ENCODE measurements at regions not wholly inside any gene's neighbourhood (a gene's known extent, or its start where the extent isn't known, plus 50 kb on each side); places are given as distances from the start of the nearest gene placed in this dataset.

- intact Hi-C loops (cut with micrococcal nuclease), result no loop called here
Measured at GRCh38 chr17:34122515-34122914, 132.6 kb upstream of the CCL2 start.

GRCh38 chr17:34125010-34125409, 130.1 kb upstream of the CCL2 start:
- intact Hi-C loops (cut with micrococcal nuclease), result no loop called here

- intact Hi-C loops (cut with micrococcal nuclease), result no loop called here
Measured at GRCh38 chr17:34125921-34126320, 129.2 kb upstream of the CCL2 start.

GRCh38 chr17:34126496-34126895, 128.6 kb upstream of the CCL2 start:
- intact Hi-C loops (cut with micrococcal nuclease), result no loop called here

- intact Hi-C loops (cut with micrococcal nuclease), result no loop called here
Measured at GRCh38 chr17:34126965-34127364, 128.1 kb upstream of the CCL2 start.

GRCh38 chr17:34130544-34130943, 124.5 kb upstream of the CCL2 start:
- intact Hi-C loops (cut with micrococcal nuclease), result no loop called here

- intact Hi-C loops (cut with micrococcal nuclease), result no loop called here
Measured at GRCh38 chr17:34131386-34131785, 123.7 kb upstream of the CCL2 start.

- intact Hi-C loops (cut with micrococcal nuclease), result no loop called here
Measured at GRCh38 chr17:34133350-34133749, 121.7 kb upstream of the CCL2 start.

GRCh38 chr17:34135841-34136240, 119.2 kb upstream of the CCL2 start:
- intact Hi-C loops (cut with micrococcal nuclease), result no loop called here

GRCh38 chr17:34140006-34140405, 115.1 kb upstream of the CCL2 start:
- intact Hi-C loops (cut with micrococcal nuclease), result no loop called here

GRCh38 chr17:34141590-34141989, 113.5 kb upstream of the CCL2 start:
- intact Hi-C loops (cut with micrococcal nuclease), result no loop called here

- intact Hi-C loops (cut with micrococcal nuclease), result no loop called here
Measured at GRCh38 chr17:34143430-34143829, 111.7 kb upstream of the CCL2 start.

GRCh38 chr17:34146440-34147043, 108.5 kb upstream of the CCL2 start:
- intact Hi-C loops (cut with micrococcal nuclease), result no loop called here

- intact Hi-C loops (cut with micrococcal nuclease), result no loop called here
Measured at GRCh38 chr17:34151102-34151501, 104.0 kb upstream of the CCL2 start.

GRCh38 chr17:34153991-34154390, 101.1 kb upstream of the CCL2 start:
- intact Hi-C loops (cut with micrococcal nuclease), result no loop called here

- intact Hi-C loops (cut with micrococcal nuclease), result no loop called here
Measured at GRCh38 chr17:34154961-34155730, 99.9 kb upstream of the CCL2 start.

GRCh38 chr17:34155947-34156346, 99.1 kb upstream of the CCL2 start:
- intact Hi-C loops (cut with micrococcal nuclease), result no loop called here

GRCh38 chr17:34156401-34156740, 98.7 kb upstream of the CCL2 start:
- intact Hi-C loops (cut with micrococcal nuclease), result no loop called here

GRCh38 chr17:34156741-34157589, 98.1 kb upstream of the CCL2 start:
- intact Hi-C loops (cut with micrococcal nuclease), result no loop called here

GRCh38 chr17:34161690-34162089, 93.4 kb upstream of the CCL2 start:
- intact Hi-C loops (cut with micrococcal nuclease), result loop anchor here (5.0 kb wide), 1 partner anchor 384 kb away; no protein-coding TSS in a partner anchor

- intact Hi-C loops (cut with micrococcal nuclease), result loop anchor here (5.0 kb wide), 1 partner anchor 386 kb away; no protein-coding TSS in a partner anchor
Measured at GRCh38 chr17:34163123-34163522, 92.0 kb upstream of the CCL2 start.

- intact Hi-C loops (cut with micrococcal nuclease), result loop anchor here (5.0 kb wide), 1 partner anchor 386 kb away; no protein-coding TSS in a partner anchor
Measured at GRCh38 chr17:34163646-34164045, 91.4 kb upstream of the CCL2 start.

Data from T-helper 1 cell treated with Interleukin-12 subunit alpha and Interleukin-12 subunit beta and Interleukin-4 antibody, amounts not matched to agents 30 ng/mL and 1 ng/mL, for 36 hours (primary cell).